DMS153 (cell line): ENCODE measurements at regions not wholly inside any gene's neighbourhood (a gene's known extent, or its start where the extent isn't known, plus 50 kb on each side); places are given as distances from the start of the nearest gene placed in this dataset.

Experiments used
- DNase-seq: peaks from one replicate; lab custom pipeline; 2025; lab: John Stamatoyannopoulos, UW

DNA sequence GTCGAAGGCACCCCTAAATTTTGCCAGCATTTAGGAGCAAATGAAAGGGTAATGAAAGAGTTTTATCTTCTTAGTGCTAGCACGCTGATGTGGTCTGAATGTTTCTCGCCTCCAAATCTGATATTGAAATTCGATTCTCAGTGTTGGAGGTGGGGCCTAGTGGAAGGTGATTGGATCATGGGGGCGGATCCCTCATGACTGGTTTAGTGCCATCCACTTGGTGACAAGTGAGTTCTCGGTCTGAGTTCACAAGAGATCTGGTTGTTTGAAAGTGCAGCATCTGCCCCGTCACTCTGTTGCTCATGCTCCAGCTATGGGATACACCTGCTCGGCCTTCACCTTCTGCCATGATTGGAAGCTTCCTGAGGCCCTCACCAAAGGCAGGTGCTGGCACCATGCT lies 75.1 kb upstream of the ZBTB40 start:
- no peak for DNase-seq

- no peak for DNase-seq
Measured at GRCh38 chr1:22376976-22377375, 74.7 kb upstream of the ZBTB40 start.

DNA sequence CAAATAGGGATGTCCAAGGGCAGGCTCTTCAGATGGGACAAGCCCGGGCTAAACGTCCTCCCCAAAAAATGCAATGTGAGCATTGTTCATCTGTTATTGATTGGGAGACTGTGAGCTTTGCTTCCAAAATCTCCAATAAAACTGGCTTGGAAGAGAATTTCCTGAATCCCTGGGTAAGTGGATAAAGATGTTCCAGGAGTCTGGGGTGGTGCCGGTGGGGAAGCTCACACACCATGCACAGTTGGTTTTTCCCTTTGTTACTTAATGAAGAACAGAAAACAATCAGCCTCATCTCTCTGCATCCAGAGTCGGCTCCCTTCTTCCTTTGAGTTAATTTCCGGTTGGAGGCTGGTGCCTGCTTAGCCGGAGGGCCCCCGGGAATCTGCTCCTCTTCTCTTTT lies 72.1 kb upstream of the ZBTB40 start:
- DNase-seq = no peak

DNA sequence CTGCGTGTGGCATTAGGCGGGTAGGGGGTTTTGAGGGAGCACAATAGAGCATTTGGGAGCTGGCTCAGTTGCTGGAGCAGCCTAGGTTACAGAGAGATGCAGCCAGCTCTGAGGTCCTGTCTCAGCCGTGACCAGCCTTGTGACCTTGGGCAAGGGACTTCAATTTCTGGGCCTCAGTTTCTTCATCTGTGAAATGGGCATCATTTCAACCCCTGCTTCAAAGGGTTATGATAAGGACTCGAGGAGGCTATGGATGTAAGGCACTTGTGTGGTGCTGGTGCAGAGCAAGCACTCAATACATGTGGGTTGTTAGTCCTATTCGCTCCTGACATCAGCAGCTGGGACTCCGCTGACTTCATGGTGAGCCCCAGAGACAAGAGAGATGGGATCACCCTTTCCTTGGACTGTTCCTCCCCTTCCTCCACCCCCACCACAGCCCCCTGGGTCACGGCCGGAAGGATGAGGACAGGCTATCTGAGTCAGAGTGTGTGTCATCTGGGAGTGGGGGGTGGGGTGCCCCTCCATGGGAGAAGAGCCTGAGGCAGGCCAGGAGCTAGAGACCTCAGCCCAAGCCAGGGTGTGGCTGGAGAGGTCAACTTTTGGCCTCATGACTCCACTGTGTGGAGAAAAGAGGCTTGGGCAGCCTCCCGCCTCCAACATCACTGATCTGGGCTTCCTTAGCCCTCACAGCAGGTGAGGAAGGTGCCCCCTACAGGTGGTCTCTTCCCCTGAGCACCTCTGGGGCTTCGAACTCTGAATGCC lies 71.4 kb upstream of the ZBTB40 start:
- DNase-seq = no peak

DNA sequence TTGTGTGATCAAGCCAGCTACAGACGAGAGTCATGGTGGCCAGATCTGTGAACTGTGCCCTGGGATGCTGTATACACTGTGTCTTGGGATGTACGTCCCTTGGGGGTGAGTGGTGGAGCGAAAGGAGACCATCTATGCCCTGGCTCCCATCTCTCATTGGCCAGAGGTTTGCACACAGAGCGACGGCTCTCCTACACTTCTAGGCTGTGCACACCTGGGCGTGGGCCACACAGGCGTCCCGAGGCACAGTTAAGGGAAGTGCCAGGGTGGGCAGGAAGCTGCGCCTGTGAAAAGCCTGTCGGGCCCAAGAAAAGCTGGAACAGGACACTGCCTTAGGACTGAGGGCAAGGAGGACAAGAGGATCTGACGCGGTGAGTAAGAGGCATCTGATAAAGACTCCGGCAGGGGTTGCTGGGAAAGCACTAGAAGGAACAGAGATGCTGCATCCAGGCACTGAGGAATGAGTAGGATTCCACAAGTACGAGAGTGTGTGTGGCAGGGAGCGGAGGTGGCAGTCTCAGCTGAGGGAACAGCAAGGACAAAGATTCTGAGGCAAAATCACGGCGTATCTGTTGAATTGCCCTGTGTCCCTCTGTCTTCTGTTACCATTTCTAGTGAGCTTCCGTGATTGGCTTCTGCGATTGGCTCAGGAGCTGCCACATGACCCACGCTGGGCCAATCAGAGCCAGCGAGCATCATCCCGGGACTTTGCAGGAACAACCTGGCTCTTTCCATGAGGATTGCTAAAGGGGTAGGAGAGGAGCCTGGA lies 67.9 kb upstream of the ZBTB40 start:
- DNase-seq = no peak

- no peak for DNase-seq
Measured at GRCh38 chr1:22385537-22385936, 66.1 kb upstream of the ZBTB40 start.

DNA sequence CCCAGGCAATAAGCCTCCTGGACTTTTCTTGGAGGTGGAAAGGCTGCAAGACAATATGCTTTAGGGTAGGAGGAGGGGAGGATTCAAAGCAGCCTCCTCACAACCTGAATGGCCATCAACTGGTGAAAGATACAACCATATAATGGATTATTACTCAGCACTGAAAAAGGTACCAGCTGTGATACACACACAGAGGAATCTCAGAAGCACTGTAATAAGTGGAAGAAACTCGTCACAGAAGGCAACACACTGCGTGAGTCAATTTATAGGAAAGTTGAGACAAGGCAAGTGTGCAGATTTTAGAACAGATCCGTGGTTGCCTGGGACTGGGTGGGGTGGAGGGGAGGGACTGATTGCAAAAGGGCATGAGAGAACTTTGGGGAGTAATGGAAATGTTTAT lies 64.9 kb upstream of the ZBTB40 start:
- DNase-seq = no peak

- DNase-seq = no peak
Measured at GRCh38 chr1:22387919-22388580, 63.6 kb upstream of the ZBTB40 start.

DNA sequence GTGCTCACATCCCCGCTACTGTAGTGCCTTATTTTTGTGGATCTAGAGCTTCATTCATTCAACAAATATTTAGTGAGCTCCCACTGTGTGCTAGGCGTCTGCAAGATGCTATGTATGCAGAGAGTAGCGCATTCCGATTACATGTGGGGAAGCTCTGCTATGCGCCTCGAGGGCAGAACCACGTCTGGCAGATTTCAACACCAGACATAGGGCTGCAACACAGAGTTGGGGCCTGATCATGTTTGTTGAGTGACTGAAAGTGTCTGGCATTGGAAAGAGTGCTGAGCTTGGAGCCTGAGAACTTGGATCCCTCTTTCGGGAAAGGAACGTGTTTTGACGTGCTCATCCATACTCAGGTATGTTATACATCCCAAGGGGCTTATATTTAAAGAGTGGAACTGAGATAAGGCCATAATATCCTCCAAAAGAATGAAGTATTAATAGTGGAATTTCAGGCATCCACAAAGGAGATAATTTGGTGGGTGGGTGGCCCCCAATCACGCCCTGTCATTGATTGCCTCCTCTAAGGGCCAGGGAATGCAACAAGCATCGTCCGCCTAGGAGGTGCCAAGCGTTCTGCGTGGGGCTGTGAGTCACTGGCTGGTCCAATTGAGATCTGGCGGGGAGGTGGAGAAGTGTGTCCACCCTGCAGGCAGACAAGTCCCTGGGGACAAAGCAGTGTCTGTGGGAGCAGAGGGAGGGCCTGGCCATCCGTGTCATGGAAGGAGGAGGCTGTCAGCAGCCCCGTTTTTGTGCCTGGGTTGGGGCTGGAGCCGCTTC lies 62.8 kb upstream of the ZBTB40 start:
- no peak for DNase-seq

DNA sequence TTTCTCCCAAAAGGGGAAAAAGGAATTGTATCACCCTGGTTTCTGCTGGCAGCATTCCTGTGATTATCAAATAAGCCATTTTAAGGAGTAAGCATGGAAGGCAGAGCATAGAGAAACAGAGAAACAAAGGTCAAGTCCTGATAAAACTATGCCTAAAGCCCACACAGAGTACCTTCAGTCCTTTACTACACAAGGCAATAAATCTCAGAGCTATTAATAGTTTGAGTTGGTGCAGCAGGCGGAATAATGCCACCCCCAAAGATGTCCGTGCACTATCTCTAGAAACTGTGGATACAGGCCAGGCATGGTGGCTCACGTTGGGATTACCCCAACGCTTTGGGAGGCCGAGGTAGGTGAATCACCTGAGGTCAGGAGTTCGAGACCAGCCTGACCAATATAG lies 58.1 kb upstream of the ZBTB40 start:
- DNase-seq = no peak

- DNase-seq = no peak
Measured at GRCh38 chr1:22398656-22399420, 52.8 kb upstream of the ZBTB40 start.

- no peak for DNase-seq
Measured at GRCh38 chr1:22399421-22400091, 52.1 kb upstream of the ZBTB40 start.
